Spleen (tissue), 7 donors: ENCODE measurements at regions not wholly inside any gene's neighbourhood (a gene's known extent, or its start where the extent isn't known, plus 50 kb on each side); places are given as distances from the start of the nearest gene placed in this dataset.

Experiments
- POLR2A ChIP-seq, 3 donors: fragments of 450-650 bp; IDR thresholded peaks; one replicate each; pipeline ENCODE4 v1.5.1; 2017; ENCODE audit warnings: antibody characterized with exemption in 3 of 3, mild to moderate bottlenecking in 1 of 3
- TF ChIP-seq, protein P1 (sequence below), 11 experiments: fragments of 200-600 bp in 7 of 11; fragments of 450-650 bp in 4 of 11; sonication (generic) in 4 of 11; IDR thresholded peaks in 8 of 11; conservative IDR thresholded peaks in 3 of 11; 1 replicate in 7 of 11; 2 replicates in 4 of 11; pipeline versions ENCODE4 v1.4.0 to v1.8.0; 2016 to 2021; ENCODE audit warnings: antibody characterized with exemption in 11 of 11, inconsistent platforms in 4 of 11, mild to moderate bottlenecking in 1 of 11
- donor health status: DM: no; HTN: no; CAD: no; lungs with moderate emphysema.
- donor health status: DM: no; HTN: no; CAD: no.
- donor health status: DM: no; HTN: no; CAD: no.

DNA sequence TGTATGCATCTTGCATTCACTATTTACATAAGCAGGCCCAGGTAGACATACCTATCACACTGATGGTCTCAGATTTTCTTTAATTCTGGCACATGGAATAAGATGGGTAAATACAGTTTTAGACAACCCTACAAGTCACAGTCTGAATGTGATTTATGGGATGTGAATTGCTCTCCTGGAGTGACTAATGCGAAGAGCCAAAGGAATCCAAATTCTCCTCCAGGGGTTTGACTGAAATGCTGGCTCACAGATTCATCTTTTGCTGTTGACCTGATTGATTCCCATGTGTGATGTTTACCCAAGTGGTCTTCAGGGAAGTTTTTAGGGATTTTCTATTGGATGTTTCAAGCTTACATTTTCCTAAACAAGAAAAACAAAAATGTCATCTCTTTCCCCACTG is 277.9 kb upstream of the MON1B start:
- TF ChIP-seq, protein P1, sequence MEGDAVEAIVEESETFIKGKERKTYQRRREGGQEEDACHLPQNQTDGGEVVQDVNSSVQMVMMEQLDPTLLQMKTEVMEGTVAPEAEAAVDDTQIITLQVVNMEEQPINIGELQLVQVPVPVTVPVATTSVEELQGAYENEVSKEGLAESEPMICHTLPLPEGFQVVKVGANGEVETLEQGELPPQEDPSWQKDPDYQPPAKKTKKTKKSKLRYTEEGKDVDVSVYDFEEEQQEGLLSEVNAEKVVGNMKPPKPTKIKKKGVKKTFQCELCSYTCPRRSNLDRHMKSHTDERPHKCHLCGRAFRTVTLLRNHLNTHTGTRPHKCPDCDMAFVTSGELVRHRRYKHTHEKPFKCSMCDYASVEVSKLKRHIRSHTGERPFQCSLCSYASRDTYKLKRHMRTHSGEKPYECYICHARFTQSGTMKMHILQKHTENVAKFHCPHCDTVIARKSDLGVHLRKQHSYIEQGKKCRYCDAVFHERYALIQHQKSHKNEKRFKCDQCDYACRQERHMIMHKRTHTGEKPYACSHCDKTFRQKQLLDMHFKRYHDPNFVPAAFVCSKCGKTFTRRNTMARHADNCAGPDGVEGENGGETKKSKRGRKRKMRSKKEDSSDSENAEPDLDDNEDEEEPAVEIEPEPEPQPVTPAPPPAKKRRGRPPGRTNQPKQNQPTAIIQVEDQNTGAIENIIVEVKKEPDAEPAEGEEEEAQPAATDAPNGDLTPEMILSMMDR (IDR thresholded peaks at IDR 0.05 in 8 of 11, conservative IDR thresholded peaks at IDR 0.05 in 3 of 11) = no peak
- TF ChIP-seq POLR2A (IDR thresholded peaks at IDR 0.05) = no peak
